Endothelial cell of umbilical vein (primary cell): ENCODE measurements at regions not wholly inside any gene's neighbourhood (a gene's known extent, or its start where the extent isn't known, plus 50 kb on each side); places are given as distances from the start of the nearest gene placed in this dataset.

Source experiments
- BruUV-seq: library from RNA; stranded (reverse); fragments of 400-500 nt; replicated peaks from 2 replicates; lab custom pipeline; 2021; lab: Mats Ljungman, UMichigan
- CTCF ChIA-PET: fragments of 300-600, 350-600 bp; sonication (Branson Sonifier 250); formaldehyde crosslinking; loops from one replicate; lab custom pipeline; 2021; ENCODE audit warnings: antibody characterized with exemption, inconsistent platforms; lab: Charles Lee
- POLR2A ChIA-PET: fragments of 300-600, 350-600 bp; sonication (Branson Sonifier 250); formaldehyde crosslinking; loops from one replicate; lab custom pipeline; 2021; ENCODE audit warnings: antibody characterized with exemption, inconsistent platforms; lab: Charles Lee
- DNase-seq: peaks from one replicate; pipeline ENCODE4 v3.0.0-alpha.2; 2011; ENCODE audit warnings: low read depth, low spot score
- FAIRE-seq: peaks from 2 replicates; lab custom pipeline; 2011; peaks lifted over from hg19 to GRCh38; lab: Jason Lieb, UNC
- H2AFZ ChIP-seq: 2 replicates; pipeline ENCODE4 v1.6.0; 2012; ENCODE audit warnings: low read depth, low read length, control low read depth, inconsistent platforms
- H3K27ac ChIP-seq: 2 replicates; pipeline ENCODE4 v1.5.1; 2011; ENCODE audit warnings: low read depth, mild to moderate bottlenecking, control low read depth, low read length, moderate library complexity; ENCODE audit not compliant: insufficient read depth
- H3K27me3 ChIP-seq, 2 experiments: 2 replicates each; pipeline versions ENCODE4 v1.6.0 to v1.6.1; 2011; ENCODE audit warnings: low read length in 2 of 2, mixed read lengths in 1 of 2; ENCODE audit not compliant: control insufficient read depth in 2 of 2, insufficient read depth in 2 of 2
- H3K36me3 ChIP-seq, 2 experiments: 2 replicates in 1 of 2; 3 replicates in 1 of 2; pipeline ENCODE4 v1.5.1; 2011; ENCODE audit warnings: low read length in 2 of 2, mild to moderate bottlenecking in 1 of 2, moderate library complexity in 1 of 2; ENCODE audit not compliant: control insufficient read depth in 2 of 2, insufficient read depth in 2 of 2; ENCODE audit errors: extremely low read depth in 1 of 2
- H3K4me1 ChIP-seq: 3 replicates; pipeline ENCODE4 v1.5.1; 2011; ENCODE audit warnings: mild to moderate bottlenecking, low read length; ENCODE audit not compliant: control insufficient read depth, insufficient read depth; ENCODE audit errors: extremely low read depth
- H3K4me2 ChIP-seq: 2 replicates; pipeline ENCODE4 v1.6.1; 2011; ENCODE audit warnings: low read length, control low read depth, mixed read lengths; ENCODE audit not compliant: insufficient read depth
- H3K4me3 ChIP-seq, 3 experiments: fragments of 200-600 bp in 1 of 3; sonication (generic), shearing (Covaris generic) in 1 of 3; replicated peaks in 1 of 3; 2 replicates each; pipeline ENCODE4 v1.5.1; 2011 to 2016; ENCODE audit warnings: control low read depth in 3 of 3, low read length in 3 of 3, mild to moderate bottlenecking in 2 of 3, inconsistent platforms in 1 of 3, low read depth in 1 of 3, moderate library complexity in 1 of 3; ENCODE audit not compliant: insufficient read depth in 1 of 3
- H3K79me2 ChIP-seq: 2 replicates; pipeline ENCODE4 v1.6.0; 2012; ENCODE audit warnings: low read length, inconsistent platforms; ENCODE audit not compliant: control insufficient read depth, insufficient read depth
- H3K9ac ChIP-seq: replicated peaks from 2 replicates; pipeline ENCODE3; 2011; ENCODE audit warnings: low read length, control low read depth; ENCODE audit not compliant: insufficient read depth; ENCODE audit errors: extremely low read depth
- H3K9me1 ChIP-seq: replicated peaks from 3 replicates; pipeline ENCODE4 v1.6.0; 2011; ENCODE audit warnings: mild to moderate bottlenecking, low read length; ENCODE audit not compliant: control insufficient read depth, insufficient read depth; ENCODE audit errors: extremely low read depth
- H3K9me3 ChIP-seq: replicated peaks from 2 replicates; pipeline ENCODE4 v1.5.1; 2012; ENCODE audit warnings: low read length, inconsistent platforms; ENCODE audit not compliant: control insufficient read depth, insufficient read depth
- H4K20me1 ChIP-seq: replicated peaks from 2 replicates; pipeline ENCODE3; 2011; ENCODE audit warnings: mild to moderate bottlenecking, low read length; ENCODE audit not compliant: control insufficient read depth, insufficient read depth; ENCODE audit errors: extremely low read depth
- EZH2 ChIP-seq: IDR thresholded peaks from 2 replicates; pipeline ENCODE4 v1.6.1; 2012; ENCODE audit warnings: borderline replicate concordance, low read depth, mild to moderate bottlenecking, moderate library complexity, low read length, inconsistent platforms; ENCODE audit not compliant: severe bottlenecking
- FOS ChIP-seq: IDR thresholded peaks from 2 replicates; pipeline ENCODE4 v1.6.1; 2011; ENCODE audit warnings: mild to moderate bottlenecking, low read length, moderate library complexity, borderline replicate concordance; ENCODE audit not compliant: insufficient read depth
- GATA2 ChIP-seq: IDR thresholded peaks from 2 replicates; pipeline ENCODE4 v1.7.0; 2011; ENCODE audit warnings: low read depth, mild to moderate bottlenecking, moderate library complexity, mixed read lengths, low read length; ENCODE audit not compliant: insufficient read length, insufficient read depth
- JUN ChIP-seq: IDR thresholded peaks from 2 replicates; pipeline ENCODE4 v1.6.1; 2011; ENCODE audit warnings: borderline replicate concordance, low read depth; ENCODE audit not compliant: insufficient read length, insufficient read depth
- MYC ChIP-seq: IDR thresholded peaks from one replicate; pipeline ENCODE4 v1.6.1; 2011; ENCODE audit warnings: mild to moderate bottlenecking, low read depth, low read length
- POLR2A ChIP-seq: IDR thresholded peaks from 2 replicates; pipeline ENCODE4 v1.6.1; 2012; ENCODE audit warnings: low read depth, mild to moderate bottlenecking, control low read depth, low read length
- POLR2AphosphoS5 ChIP-seq: IDR thresholded peaks from 2 replicates; pipeline ENCODE4 v1.6.1; 2012; ENCODE audit warnings: low read depth, mild to moderate bottlenecking, control low read depth, low read length, moderate library complexity; ENCODE audit not compliant: insufficient read depth
- dilution Hi-C: fragments of 300-500 bp; cut with MboI; formaldehyde crosslinking; loops from one replicate; pipeline ENCODE4 v1.15.0; 2019; ENCODE audit warnings: low sequenced_read_pairs; ENCODE audit not compliant: extremely low pct_ligation_motif_present
- intact Hi-C: fragments of 100-400 bp; cut with micrococcal nuclease; formaldehyde crosslinking; loops from one replicate; pipeline ENCODE4 v1.10.0; 2022
- TF ChIP-seq, protein P1 (sequence below), 2 donors: IDR thresholded peaks; 1 replicate in 1 of 2; 2 replicates in 1 of 2; pipeline ENCODE4 v1.5.1; 2011; ENCODE audit warnings: low read length in 2 of 2, mild to moderate bottlenecking in 2 of 2, moderate library complexity in 2 of 2, control low read depth in 1 of 2, inconsistent platforms in 1 of 2, low read depth in 1 of 2; ENCODE audit not compliant: insufficient read depth in 1 of 2; ENCODE audit errors: extremely low read depth in 1 of 2
- TF ChIP-seq, protein P2 (sequence below): IDR thresholded peaks from 2 replicates; pipeline ENCODE4 v1.6.1; 2011; ENCODE audit not compliant: insufficient read depth, insufficient read length

DNA sequence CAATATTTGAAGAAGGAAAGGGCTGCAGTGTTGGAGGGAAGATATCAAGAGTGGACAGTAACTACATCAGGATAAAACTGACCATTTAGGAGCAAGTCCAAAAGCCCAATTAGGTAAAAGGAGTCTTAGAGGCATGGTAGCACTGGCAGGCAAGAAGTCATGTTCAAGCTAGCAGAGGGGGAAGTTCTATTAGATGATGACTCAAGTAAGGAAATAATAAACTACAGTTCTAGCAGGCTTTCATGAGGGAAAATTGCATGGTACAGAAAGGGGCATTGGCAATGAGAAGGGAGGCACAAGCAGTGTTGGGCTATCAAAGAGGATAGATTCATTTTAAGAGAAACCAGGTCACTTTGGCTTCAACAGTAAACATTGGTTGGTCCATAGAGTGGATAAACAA, 156.1 kb upstream of the PTPRK start:
- no peak overlapping the region for H3K4me2 ChIP-seq

DNA sequence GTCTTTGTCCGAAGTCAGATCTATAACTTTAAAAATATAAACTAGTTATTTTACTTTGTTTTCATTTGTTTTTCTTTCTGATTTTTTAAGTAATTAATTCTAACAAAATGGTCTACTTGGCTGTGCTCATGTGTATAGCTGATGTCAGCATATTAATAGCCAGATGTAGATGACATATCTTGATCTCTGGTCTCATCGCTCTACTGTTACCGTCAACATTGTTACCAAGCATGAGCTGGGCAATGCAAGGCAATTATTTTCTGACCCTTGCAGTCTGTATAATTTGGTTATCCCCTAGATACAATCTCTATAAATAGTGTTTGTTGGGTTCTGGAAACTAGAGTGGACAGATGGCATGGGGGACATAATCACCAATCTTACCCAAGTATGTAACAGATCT, 151.6 kb upstream of the PTPRK start:
- no peak overlapping the region for H3K4me2 ChIP-seq
- no peaks in the 10 kb centered on the region for H3K9me3 ChIP-seq
- no TSS peak for BruUV-seq
- ChIA-PET CTCF (interaction anchor here (0.6 to 0.9 kb wide), 2 partner anchors 57 to 59 kb away, joined by 3 to 4 read pairs; no protein-coding TSS in a partner anchor), POLR2A (no interaction called here)
- dilution Hi-C loops, result no loop called here
- H3K4me3 ChIP-seq, result no peak overlapping the region
- H3K4me1 ChIP-seq, result no peaks in the 10 kb centered on the region
- DNase-seq, result no peak
- no peak overlapping the region for H3K9ac ChIP-seq
- H3K9me1 ChIP-seq, result no peaks in the 10 kb centered on the region
- H3K79me2 ChIP-seq, result no peaks in the 10 kb centered on the region
- no peak for FAIRE-seq
- no peaks in the 10 kb centered on the region for H4K20me1 ChIP-seq
- intact Hi-C loops, result no loop called here
- no peak overlapping the region for H3K27ac ChIP-seq
- H3K27me3 ChIP-seq, result no peaks in the 10 kb centered on the region
- H3K36me3 ChIP-seq, result no peaks in the 10 kb centered on the region
- TF ChIP-seq MYC (no peak), GATA2 (no peak), POLR2AphosphoS5 (no peak), JUN (no peak), EZH2 (no peak), FOS (no peak), POLR2A (no peak)
- TF ChIP-seq, protein P1, sequence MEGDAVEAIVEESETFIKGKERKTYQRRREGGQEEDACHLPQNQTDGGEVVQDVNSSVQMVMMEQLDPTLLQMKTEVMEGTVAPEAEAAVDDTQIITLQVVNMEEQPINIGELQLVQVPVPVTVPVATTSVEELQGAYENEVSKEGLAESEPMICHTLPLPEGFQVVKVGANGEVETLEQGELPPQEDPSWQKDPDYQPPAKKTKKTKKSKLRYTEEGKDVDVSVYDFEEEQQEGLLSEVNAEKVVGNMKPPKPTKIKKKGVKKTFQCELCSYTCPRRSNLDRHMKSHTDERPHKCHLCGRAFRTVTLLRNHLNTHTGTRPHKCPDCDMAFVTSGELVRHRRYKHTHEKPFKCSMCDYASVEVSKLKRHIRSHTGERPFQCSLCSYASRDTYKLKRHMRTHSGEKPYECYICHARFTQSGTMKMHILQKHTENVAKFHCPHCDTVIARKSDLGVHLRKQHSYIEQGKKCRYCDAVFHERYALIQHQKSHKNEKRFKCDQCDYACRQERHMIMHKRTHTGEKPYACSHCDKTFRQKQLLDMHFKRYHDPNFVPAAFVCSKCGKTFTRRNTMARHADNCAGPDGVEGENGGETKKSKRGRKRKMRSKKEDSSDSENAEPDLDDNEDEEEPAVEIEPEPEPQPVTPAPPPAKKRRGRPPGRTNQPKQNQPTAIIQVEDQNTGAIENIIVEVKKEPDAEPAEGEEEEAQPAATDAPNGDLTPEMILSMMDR (IDR thresholded peaks at IDR 0.05; ENCODE audit: extremely low read depth in 1 of 2, insufficient read depth in 1 of 2, low read depth in 1 of 2, low read length in 2 of 2), result no peak
- TF ChIP-seq, protein P2, sequence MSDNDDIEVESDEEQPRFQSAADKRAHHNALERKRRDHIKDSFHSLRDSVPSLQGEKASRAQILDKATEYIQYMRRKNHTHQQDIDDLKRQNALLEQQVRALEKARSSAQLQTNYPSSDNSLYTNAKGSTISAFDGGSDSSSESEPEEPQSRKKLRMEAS, result no peak
- H2AFZ ChIP-seq, result no peak overlapping the region

More for the DNA sequence above, 156.1 kb upstream of the PTPRK start:
- Histone ChIP-seq H3K36me3 (no peaks in the 10 kb centered on the region), H3K9ac (no peak overlapping the region), H2AFZ (no peak overlapping the region), H3K4me3 (no peak overlapping the region), H3K79me2 (no peaks in the 10 kb centered on the region), H3K27ac (no peak overlapping the region), H3K27me3 (no peaks in the 10 kb centered on the region), H3K9me1 (no peaks in the 10 kb centered on the region), H3K9me3 (no peaks in the 10 kb centered on the region), H3K4me1 (no peaks in the 10 kb centered on the region), H4K20me1 (no peaks in the 10 kb centered on the region)
- dilution Hi-C loops (no loop called here), intact Hi-C loops (no loop called here)
- ChIA-PET CTCF (no interaction called here), POLR2A (no interaction called here)
- no peak for FAIRE-seq
- TF ChIP-seq, protein P1 (IDR thresholded peaks at IDR 0.05; ENCODE audit: extremely low read depth in 1 of 2, insufficient read depth in 1 of 2, low read depth in 1 of 2, low read length in 2 of 2), result no peak
- TF ChIP-seq EZH2 (no peak), POLR2A (no peak), GATA2 (no peak)
- DNase-seq, result no peak
- BruUV-seq, result no TSS peak
